ENCODE measurements at regions not wholly inside any gene's neighbourhood (a gene's known extent, or its start where the extent isn't known, plus 50 kb on each side); places are given as distances from the start of the nearest gene placed in this dataset.
"Not testable (repeated sequence)": the region's sequence is repeated elsewhere in the genome, so short reads cannot be mapped to it uniquely, and the experiment has no call there.

DNA sequence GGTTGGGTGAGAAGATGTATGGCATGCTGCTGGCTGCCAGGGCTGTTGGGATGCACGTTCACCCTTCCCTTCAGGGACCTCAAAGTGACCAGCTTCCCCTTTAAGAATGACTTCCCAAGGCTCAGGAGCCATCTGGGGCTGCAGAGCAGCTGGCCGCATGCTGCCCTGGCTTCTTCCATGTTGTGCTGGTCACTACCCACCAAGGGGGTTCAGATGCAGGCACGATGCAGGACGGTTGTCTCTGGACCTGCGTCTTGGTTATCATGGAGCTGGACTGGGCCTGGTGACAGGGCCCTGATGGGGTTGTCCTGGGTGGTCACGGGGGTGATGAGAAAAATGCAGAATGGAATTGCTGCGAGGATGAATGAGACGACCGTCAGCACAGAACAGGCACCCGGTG, 297.8 kb downstream of the POTED start:
- DNase-seq, result not testable (repeated sequence)

DNA sequence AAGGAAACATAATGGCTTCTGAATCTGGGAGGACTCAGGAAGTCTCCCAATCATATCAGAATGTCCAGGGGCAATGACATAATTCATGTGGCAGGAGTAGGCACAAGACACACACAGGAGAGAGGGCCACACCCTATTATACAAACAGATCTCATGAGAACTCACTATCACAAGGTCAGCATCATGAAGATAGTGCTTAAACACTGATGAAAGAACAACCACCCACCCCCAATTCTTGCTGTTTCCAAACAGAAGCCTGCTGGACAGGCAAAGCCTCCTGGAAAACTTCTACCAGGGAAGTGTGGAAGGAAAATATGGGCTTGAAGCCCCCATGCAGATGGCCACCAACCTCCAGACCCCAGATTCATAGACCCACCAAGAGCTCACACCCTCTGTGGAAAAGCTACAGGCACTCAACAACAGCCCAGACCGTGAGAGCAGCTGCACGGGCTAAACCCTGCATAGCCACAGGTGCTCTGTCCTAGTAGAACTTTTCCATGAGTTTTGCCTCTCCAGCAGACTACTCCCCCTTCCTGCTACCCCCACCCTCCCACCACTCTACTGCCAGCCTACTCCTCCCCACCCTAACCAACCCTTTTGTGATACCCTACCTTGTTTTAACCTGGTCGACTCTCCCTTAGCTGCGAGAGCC, 287.1 kb downstream of the POTED start:
- not testable (repeated sequence) for DNase-seq

DNA sequence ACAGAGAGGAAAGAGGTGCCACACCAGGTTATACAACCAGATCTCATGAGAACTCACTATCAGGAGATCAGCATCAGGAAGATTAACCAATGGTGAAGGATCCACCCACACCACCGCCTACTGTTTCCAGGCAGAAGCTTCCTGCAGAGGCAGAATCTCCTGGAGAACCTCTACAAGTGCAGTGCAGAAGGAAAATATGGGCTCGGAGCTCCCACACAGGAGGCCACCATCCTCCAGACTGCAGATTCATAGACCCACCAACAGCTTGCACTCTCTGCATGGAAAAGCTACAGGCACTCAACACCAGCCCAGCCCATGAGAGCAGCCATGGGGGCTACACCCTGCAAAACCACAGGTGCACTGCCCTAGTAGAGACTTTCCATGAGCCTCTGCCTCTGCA, 284.0 kb downstream of the POTED start:
- not testable (repeated sequence) for DNase-seq

DNA sequence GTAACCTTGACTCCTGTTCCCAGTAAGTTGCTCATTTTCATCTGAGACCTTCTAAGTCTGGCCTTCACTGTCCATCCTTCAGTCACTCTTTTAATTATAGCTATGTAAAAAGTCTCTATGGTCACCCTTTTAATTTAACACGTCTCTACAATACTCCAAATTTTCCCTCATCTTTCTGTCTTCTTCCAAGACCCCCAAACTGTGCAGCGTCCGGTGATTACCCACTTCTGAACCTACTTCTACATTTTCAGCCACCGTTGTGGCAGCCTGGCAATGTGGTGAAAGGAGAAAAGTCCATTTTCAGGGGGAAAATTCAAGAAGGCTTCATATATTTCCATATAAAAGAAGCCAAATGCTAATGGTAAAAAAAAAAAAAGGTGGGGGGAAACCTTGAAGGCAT, 283.4 kb downstream of the POTED start:
- not testable (repeated sequence) for DNase-seq

DNA sequence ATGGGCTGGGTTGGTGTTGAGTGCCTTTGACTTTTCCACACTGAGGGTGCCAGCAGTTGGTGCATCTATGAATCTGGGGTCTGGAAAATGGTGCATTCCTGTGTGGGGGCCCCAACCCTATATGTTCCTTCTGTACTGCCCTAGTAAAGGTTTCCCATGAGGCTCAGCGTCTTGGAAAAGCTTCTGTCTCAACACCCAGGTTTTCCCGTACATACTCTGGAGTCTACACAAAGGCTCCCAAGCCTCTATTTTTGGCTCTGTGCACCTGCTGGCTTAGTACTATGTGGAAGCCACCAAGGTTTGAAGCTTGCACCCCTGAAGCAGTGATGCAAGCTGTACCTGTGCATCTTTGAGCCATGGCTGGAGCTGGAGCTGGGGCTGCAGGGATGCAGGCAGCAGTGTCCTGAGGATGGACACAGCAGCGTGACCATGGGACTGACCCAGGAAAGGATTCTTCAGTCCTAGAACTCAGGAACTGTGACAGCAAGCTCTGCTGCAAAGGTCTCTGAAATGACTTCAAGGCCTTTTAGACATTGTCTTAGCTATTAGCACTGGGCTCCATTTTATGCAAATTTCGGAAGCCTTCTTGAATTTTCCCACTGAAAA, 282.7 kb downstream of the POTED start:
- DNase-seq, result not testable (repeated sequence)

DNA sequence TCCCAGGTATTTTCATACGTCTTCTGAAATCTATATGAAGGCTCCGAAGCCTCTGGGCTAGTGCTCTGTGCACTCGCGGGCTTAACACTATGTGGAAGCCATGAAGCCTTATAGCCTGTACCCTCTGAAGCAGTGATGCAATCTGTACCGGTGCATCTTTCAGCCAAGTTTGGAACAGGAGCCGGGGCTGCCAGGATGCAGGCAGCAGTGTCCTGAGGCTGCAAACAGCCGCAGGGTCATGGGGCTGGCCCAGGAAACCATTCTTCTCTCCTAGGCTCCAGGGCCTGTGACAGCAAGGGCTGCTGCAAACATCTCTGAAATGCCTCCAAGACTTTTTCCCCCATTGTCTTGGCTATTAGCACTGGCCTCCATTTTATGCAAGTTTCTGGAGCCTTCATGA, 279.6 kb downstream of the POTED start:
- not testable (repeated sequence) for DNase-seq

DNA sequence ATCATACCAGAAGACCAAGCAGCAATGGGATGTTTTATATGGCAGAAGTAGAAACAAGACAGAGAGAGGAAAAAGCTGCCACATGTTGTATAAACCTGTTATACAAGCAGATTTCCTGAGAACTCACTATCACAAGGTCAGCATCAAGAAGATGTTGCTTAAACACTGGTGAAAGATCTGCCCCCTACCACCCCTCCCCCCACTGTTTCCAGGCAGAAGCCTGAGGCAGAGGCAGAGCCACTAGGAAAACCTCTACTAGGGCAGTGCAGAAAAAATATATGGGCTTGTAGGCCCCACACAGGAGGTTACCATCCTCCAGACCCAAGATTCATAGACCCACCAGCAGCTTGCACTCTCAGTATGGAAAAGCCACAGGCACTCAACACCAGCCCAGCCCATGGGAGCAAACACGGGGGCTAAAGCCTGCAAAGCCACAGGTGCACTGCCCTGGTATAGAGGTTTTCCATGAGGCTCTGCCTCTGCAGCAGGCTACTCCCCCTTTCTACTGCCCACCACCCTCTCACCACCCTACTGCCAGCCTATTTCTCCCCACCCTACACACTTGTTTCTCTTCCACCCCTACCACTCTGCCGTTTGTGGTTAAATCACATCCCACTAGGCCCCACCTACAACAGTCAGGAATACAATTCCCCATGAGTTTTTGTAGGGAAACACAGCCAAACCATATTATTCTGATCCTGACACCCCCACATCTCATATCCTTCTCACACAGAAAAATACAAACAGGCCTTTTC, 274.2 kb downstream of the POTED start:
- DNase-seq, result not testable (repeated sequence)

DNA sequence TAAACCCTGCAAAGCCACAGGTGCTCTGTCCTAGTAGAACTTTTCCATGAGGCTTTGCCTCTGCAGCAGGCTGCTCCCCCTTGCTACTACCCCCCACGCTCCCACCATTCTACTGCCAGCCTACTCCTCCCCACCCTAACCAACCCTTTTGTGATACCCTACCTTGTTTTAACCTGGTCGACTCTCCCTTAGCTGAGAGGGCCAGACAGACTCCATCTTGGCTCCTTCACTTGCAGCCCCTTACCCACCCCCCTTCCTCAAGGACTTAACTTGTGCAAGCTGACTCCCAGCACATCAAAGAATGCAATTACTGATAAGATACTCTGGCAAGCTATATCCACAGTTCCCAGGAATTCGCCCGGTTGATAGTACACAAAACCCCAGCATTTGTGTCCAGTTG, 267.9 kb downstream of the POTED start:
- DNase-seq, result not testable (repeated sequence)

DNA sequence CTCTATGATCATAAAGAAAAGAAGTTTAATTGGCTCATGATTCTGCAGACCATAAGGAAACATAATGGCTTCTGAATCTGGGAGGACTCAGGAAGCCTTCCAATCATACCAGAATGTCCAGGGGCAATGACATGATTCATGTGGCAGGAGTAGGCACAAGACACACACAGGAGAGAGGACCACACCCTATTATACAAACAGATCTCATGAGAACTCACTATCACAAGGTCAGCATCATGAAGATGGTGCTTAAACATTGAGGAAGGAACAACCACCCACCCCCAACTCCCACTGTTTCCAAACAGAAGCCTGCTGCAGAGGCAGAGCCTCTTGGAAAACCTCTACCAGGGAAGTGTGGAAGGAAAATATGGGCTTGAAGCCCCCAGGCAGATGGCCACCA, 267.4 kb downstream of the POTED start:
- DNase-seq, result not testable (repeated sequence)

DNA sequence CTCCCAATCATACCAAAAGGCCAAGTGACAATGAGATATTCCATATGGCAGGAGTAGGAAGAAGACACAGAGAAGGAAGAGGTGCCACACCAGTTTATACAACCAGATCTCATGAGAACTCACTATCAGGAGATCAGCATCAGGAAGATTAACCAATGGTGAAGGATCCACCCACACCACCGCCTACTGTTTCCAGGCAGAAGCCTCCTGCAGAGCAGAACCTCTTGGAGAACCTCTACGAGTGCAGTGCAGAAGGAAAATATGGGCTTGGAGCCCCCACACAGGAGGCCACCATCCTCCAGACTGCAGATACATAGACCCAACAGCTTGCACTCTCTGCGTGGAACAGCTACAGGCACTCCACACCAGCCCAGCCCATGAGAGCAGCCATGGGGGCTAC, 264.4 kb downstream of the POTED start:
- not testable (repeated sequence) for DNase-seq

DNA sequence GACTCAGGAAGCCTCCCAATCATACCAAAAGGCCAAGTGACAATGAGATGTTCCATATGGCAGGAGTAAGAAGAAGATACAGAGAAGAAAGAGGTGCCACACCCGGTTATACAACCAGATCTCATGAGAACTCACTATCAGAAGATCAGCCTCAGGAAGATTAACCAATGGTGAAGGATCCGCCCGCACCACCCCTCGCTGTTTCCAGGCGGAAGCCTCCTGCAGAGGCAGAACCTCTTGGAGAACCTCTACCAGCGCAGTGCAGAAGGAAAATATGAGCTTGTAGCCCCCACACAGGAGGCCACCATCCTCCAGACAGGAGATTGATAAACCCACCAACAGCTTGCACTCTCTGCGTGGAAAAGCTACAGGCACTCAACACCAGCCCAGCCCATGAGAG, 245.1 kb downstream of the POTED start:
- DNase-seq, result no peak

DNA sequence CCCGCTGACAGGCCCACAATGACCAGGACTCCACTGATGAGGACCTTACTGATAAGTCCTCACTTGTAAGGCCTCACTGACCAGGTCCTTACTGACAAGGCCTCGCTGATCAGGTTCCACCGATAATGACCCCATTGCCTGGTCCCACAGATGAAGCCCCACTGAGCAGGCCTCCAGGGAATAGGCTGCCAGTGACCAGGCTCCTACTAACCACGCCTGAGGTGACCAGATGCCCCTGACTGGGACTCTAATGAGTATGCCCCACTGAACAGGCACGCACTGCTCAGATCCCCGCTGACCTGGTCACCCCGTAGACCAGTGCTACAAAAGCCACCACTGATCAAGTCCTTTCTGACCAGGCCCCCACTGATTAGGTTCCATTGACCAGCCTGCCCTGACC, 241.2 kb downstream of the POTED start:
- DNase-seq, result not testable (repeated sequence)

DNA sequence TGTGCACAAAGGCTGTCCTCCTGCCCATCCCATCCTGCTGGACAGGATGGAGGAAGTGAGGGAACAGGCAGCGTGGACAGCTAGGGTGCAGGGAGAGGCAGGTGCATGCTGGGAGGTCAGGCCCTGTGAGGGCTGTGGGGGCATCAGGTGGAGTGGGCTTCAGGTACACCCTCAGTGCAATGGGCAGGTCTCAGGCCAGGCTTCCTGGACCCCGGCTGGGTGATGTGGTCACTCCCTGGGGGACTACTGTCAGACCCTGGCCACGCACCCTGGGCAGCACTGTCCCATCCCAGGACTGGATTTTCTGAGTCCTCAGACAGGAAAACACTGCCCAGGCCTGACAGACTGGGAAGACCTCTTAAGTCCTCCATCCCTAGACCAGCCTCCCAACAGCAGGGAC, 239.9 kb downstream of the POTED start:
- not testable (repeated sequence) for DNase-seq

DNA sequence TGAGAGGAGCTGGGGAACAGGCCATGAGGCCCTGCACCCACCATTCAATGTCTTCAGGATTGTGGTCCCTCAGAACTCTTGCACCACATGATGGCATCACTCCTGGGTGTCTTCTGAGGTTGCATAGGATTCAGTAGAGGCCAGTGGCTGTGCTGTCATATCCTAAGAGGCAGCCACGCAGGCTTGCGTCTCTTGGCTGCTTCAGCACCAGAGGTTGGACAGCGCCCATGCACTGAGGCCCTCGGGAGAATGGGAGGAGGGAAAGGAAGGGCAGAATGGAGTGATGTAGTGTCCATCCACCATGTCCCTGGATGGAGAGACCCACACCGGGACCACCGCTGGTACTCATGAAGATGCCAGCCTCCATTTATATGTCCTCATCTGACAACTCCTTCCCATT, 237.1 kb downstream of the POTED start:
- DNase-seq, result not testable (repeated sequence)

DNA sequence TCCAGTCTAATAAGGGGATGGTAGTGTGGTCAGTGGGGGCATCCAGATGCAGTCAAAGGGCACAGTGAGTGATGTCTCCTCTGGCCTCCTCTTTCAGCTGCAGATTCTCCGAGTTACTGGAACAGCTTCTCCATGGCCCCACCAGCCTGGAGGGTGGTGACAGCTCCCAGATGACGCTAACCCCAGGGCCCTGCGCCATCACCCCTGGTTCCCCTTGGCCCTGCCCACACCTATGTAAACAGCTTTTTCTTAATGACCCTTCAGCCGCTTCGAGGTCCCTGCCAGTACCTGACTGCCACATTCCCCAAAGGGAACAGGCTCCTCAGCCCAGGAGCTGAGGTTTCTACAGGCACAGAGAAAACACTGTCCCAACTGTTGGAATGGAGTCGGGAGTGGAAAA, 235.0 kb downstream of the POTED start:
- DNase-seq, result not testable (repeated sequence)

DNA sequence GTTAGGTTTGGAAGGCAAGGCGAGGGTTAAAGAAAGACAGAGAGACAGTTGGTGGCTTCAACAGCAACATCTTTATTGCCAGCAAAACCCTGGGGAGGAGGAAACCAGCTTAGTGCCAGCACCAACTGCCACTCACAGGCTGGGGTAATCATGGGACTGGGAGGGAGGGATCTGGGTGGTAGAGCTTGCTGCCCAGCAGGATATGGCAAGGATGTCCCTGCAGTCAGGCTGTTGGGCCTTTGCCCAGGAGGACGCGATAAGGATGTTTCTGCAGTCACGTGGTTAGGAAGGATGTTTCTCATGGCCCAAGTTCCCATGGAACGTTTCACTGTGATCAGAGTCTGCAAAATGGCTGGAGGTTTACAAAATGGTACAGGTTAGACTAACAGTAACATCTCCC, 233.5 kb downstream of the POTED start:
- not testable (repeated sequence) for DNase-seq

DNA sequence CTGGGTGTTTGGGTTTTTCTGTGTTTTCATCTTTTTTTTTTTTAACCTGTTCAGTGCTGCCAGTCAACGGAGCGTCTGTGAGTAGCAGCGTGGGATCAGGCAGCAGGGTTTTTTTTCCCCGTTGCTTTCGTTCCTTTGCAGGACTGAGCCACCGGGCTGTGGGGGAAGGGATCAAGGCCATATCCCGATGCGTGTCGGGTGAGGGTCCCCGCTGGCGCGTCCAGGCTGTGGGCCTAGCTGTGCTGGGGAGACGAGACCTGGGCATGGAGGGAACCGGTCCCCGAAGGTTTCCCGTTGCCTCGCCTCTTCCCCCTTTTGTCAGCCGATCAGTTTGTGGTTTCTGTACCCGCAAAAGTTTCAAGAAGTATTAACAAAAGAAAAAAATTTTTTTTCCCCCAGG, 218.1 kb downstream of the POTED start:
- not testable (repeated sequence) for DNase-seq

DNA sequence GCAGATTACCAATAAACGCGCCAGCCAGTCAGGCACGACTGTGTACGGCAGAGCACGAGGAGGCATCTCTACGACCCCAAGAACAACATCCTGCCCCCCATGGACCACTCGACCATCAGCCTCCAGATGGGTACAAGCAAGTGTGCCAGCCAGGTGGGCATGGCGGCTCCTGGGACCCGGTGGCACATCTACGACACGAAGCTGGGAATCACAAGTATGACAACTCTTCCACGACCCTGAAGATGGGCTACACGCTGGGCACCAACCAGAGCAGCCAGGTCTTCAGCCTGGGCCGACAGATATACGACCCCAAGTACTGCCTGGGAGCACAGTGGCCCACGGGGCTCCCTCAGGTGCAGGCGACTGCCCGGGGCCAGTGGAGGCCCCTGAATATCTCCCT, 217.6 kb downstream of the POTED start:
- no peak for DNase-seq

DNA sequence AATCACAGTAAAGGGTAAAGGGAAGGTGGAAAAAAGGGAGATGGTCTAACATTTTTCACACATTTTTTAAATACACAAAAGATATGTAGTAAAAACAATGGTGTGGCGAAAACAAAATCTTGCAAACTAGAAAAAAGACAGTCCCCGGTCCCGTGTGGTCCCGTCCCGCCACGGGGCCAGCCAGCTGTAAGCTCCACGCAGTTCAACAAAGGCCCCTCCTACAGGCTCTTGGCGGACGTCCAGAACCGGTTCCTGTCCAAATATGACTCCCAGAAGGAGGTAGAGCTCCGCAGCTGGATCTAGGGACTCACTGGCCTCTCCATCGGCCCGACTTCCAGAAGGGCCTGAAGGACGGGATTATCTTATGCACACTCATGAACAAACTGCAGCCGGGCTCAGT, 216.9 kb downstream of the POTED start:
- DNase-seq, result not testable (repeated sequence)

DNA sequence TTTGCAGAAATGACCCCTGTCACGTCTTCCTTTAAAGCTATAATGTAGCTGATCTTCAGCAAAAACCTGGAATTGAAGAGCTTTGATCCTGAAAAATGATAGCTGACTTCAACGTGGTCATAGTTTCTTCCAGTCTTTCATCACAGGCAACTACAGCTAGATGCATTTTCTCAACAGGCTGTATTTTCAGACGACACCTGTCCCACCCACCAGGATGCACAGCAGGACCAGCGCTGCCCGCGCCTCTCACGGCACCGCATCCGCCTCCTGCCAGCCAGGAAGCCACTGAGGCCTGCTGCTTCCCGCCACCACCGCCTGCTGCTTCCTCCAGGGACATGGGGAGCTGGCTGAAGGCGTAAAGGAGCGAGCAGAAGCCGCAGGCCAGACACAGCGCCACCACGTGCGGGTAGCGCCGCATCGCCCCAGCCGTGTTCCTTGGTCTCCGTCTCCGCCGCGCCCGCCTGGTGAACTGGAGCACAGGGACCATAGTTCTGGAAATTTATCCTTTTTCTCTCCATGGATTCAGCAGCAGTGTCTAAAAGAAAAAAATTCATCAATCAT, 215.7 kb downstream of the POTED start:
- DNase-seq, result not testable (repeated sequence)

DNA sequence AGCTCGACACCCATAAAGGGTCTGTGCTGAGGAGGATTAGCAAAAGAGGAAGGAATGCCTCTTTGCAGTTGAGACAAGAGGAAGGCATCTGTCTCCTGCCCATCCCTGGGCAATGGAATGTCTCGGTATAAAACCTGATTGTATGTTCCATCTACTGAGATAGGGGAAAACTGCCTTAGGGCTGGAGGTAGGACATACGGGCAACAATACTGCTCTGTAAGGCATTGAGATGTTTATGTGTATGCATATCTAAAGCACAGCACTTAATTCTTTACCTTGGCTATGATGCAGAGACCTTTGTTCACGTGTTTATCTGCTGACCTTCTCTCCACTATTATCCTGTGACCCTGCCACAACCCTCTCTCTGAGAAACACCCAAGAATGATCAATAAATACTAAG, 210.7 kb downstream of the POTED start:
- not testable (repeated sequence) for DNase-seq

DNA sequence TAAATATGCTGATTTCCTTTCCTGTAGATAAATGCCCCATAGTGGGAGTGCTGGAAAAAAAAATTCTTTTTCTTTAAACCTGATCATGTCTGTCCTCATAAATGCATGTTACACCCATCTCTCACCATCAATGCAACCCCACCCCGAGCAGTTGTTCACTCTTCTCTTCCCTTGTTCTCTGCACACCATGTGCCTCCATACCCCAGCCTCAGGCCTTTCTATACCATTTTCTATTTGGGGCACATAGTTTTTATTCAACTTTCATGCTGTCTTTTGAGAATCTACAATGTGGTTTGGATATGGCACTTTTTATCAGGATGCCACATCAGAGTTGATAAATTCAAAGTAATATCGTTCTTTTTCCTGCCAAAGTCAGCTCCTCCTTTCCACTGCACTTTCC, 202.6 kb downstream of the POTED start:
- DNase-seq, result not testable (repeated sequence)

DNA sequence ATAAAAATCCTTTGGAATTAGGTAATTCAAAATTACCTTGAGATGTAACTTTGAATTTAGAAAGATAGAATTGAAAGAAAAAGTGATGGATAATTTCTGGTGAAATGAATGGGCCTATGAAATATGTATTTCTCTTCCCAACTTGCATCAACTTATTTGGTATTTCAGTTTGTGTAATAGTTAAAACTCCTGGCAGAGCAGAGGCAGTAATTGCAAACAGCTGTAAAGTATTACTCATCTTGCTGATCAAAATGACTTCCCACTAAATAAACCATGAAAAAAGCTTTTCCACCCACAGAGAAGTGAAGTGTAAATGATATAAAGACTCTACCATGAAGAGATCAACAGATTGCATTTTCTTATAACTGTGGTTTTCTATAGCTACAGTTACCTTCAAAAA, 201.0 kb downstream of the POTED start:
- DNase-seq, result not testable (repeated sequence)

DNA sequence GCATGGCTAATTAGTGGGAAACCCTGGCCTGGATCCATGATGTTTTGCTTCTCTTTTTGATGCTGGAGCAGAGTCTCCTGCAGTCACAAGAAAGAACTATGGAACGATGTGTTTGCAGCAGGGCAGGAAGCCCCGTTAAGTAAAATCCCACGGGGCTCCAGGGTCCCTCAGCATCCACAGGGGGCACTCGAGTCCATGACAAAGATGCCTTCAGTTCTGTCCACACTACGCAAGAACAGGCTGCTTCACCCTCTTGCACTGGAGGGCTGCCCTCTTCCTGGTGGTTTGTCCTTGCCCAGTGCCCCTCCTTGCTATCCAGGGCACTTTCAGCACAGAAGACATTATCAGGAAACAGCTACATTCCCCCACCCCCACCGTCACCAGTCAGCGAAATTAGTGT, 196.9 kb downstream of the POTED start:
- DNase-seq, result not testable (repeated sequence)
